ENCODE measurements at regions not wholly inside any gene's neighbourhood (a gene's known extent, or its start where the extent isn't known, plus 50 kb on each side); places are given as distances from the start of the nearest gene placed in this dataset.
"Not testable (repeated sequence)": the region's sequence is repeated elsewhere in the genome, so short reads cannot be mapped to it uniquely, and the experiment has no call there.

DNA sequence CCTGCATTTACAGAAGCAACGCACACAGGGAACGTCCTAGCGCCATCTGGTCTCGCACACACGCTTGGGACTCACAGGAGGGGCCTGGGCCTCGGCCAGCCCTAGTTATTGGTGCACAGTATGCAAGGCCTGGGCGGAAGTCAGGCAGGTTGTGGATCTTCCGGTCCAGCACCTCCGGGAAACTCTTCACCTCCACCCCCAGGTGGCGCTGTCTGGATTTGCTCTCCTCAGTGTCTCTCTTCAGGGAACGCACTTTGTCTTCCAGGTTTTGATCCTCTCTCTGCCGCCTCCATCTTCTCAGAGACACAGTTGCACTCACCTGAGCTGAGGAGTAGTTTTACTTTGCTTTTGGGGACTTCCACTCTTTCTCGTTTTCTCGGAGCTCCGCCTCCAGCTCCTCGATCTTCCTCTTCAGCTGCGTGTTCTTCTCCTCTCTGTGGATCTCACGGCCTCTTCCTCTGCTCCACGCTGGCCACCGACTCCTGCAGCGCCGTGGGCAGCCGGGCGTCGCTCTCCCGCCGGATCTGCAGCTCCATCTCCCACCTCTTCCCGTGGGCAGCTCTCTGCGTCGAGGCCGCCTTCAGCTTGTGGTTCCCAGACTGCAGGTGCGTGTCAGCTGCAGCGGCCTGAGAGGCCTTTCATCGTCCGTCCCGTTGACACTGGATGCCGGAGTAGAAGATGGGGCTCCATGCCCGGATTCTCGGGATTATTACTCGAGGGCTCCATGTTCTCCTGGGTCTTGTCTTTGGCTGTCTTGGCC, 933.8 kb downstream of the TMEM121 start:
- Histone ChIP-seq H3K4me3 (no peak overlapping the region), H3K27ac (no peak overlapping the region), H3K9me3 (no peaks in the 10 kb centered on the region), H3K27me3 (no peaks in the 10 kb centered on the region), H3K4me1 (no peaks in the 10 kb centered on the region), H3K36me3 (replicated peaks in 1 of 2; ENCODE audit: insufficient read depth in 1 of 2, low read depth in 2 of 2) (no peaks in the 10 kb centered on the region)
- DNase-seq (no peak), ATAC-seq (no peak)
- no peak for TF ChIP-seq POLR2A (IDR thresholded peaks at IDR 0.05)
- TF ChIP-seq, protein P1, sequence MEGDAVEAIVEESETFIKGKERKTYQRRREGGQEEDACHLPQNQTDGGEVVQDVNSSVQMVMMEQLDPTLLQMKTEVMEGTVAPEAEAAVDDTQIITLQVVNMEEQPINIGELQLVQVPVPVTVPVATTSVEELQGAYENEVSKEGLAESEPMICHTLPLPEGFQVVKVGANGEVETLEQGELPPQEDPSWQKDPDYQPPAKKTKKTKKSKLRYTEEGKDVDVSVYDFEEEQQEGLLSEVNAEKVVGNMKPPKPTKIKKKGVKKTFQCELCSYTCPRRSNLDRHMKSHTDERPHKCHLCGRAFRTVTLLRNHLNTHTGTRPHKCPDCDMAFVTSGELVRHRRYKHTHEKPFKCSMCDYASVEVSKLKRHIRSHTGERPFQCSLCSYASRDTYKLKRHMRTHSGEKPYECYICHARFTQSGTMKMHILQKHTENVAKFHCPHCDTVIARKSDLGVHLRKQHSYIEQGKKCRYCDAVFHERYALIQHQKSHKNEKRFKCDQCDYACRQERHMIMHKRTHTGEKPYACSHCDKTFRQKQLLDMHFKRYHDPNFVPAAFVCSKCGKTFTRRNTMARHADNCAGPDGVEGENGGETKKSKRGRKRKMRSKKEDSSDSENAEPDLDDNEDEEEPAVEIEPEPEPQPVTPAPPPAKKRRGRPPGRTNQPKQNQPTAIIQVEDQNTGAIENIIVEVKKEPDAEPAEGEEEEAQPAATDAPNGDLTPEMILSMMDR (IDR thresholded peaks at IDR 0.05), result no peak
- 74 to 81% methylated on average over 39 to 40 of the region's 40 CpGs for WGBS, 2 donors
- intact Hi-C loops (cut with DNase I), result no loop called here

DNA sequence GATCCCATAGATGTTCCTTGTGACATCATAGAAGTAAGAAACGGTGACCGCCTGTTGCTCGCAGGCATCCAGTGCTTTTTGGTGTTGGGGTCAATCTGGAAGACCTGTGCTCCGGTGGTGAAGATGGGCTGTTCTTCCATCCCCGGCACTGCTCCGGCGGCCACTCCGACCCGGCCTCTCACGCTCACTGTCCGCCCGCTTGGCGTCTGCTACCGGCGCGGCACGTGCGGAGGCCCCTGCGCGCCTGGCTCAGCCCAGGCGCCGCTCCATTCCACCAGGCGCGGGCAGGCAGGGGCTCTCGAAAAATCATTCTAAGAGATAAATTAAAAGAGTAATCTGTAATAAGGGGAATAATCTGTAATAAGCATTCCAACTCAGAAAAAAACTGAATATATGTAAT, 934.5 kb downstream of the TMEM121 start:
- Histone ChIP-seq H3K4me1 (no peaks in the 10 kb centered on the region), H3K27ac (no peak overlapping the region), H3K27me3 (no peaks in the 10 kb centered on the region), H3K4me3 (no peak overlapping the region), H3K36me3 (replicated peaks in 1 of 2; ENCODE audit: insufficient read depth in 1 of 2, low read depth in 2 of 2) (no peaks in the 10 kb centered on the region), H3K9me3 (no peaks in the 10 kb centered on the region)
- TF ChIP-seq POLR2A (IDR thresholded peaks at IDR 0.05), result no peak
- TF ChIP-seq, protein P1 (IDR thresholded peaks at IDR 0.05), result no peak
- ATAC-seq (no peak), DNase-seq (no peak)
- WGBS, 2 donors, result 73 to 89% methylated on average over 15 to 21 of the region's 25 CpGs
- intact Hi-C loops (cut with DNase I), result no loop called here

GRCh38 chr14:106466483-106466882, 940.1 kb downstream of the TMEM121 start:
- H3K27me3 ChIP-seq; intact Hi-C loops (cut with DNase I); H3K4me1 ChIP-seq; ATAC-seq; H3K36me3 ChIP-seq (replicated peaks in 1 of 2; ENCODE audit: insufficient read depth in 1 of 2, low read depth in 2 of 2); H3K4me3 ChIP-seq; H3K9me3 ChIP-seq; H3K27ac ChIP-seq: not testable (repeated sequence)
- peak in 1 of 4 donors; percentile 35 for DNase-seq
- 34 to 42% methylated on average over 4 of the region's 4 CpGs for WGBS, 2 donors

DNA sequence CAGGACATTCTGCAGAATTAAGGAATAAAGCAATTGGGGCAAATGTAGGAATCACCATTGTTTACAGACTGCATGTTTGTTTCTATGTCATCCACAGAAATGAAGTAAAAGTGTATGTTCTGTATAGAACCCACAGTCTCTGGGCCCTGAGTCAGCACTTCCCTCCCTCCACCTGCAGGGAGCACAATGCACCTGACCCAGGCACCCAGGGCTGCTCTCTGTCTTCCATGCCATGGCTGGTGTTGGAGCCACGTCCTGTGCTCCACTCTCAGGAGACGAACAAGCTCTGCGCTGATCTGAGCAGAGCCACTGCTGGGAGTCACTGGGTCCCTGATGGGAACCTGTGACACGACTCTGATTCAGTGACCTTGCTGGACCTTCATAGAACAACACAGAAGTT, 942.5 kb downstream of the TMEM121 start:
- H3K4me1 ChIP-seq; intact Hi-C loops (cut with DNase I); H3K27ac ChIP-seq; H3K4me3 ChIP-seq; ATAC-seq; H3K36me3 ChIP-seq (replicated peaks in 1 of 2; ENCODE audit: insufficient read depth in 1 of 2, low read depth in 2 of 2); DNase-seq; H3K9me3 ChIP-seq; H3K27me3 ChIP-seq: not testable (repeated sequence)
- 44 to 60% methylated on average over 1 to 4 of the region's 4 CpGs for WGBS, 2 donors

DNA sequence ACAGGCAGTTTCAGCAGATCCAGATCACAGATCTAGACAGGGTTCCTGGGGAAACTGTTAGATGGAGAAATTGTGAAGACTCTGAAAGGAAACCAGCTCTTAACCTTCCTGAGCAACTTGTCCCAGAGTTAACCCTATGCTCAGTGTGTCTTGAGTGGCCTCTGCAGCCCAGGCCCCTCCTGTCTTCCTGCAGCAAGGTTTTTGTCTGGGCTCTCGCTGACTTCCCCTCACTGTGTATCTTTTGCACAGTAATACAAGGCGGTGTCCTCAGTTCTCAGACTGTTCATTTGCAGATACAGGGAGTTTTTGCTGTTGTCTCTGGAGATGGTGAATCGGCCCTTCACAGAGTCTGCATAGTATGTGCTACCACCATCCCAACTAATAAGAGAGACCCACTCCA, 943.6 kb downstream of the TMEM121 start:
- H3K4me1 ChIP-seq; intact Hi-C loops (cut with DNase I); H3K27me3 ChIP-seq; H3K27ac ChIP-seq; DNase-seq; H3K36me3 ChIP-seq (replicated peaks in 1 of 2; ENCODE audit: insufficient read depth in 1 of 2, low read depth in 2 of 2); ATAC-seq; H3K4me3 ChIP-seq; H3K9me3 ChIP-seq: not testable (repeated sequence)
- 34 to 58% methylated on average over 3 of the region's 3 CpGs for WGBS, 2 donors

DNA sequence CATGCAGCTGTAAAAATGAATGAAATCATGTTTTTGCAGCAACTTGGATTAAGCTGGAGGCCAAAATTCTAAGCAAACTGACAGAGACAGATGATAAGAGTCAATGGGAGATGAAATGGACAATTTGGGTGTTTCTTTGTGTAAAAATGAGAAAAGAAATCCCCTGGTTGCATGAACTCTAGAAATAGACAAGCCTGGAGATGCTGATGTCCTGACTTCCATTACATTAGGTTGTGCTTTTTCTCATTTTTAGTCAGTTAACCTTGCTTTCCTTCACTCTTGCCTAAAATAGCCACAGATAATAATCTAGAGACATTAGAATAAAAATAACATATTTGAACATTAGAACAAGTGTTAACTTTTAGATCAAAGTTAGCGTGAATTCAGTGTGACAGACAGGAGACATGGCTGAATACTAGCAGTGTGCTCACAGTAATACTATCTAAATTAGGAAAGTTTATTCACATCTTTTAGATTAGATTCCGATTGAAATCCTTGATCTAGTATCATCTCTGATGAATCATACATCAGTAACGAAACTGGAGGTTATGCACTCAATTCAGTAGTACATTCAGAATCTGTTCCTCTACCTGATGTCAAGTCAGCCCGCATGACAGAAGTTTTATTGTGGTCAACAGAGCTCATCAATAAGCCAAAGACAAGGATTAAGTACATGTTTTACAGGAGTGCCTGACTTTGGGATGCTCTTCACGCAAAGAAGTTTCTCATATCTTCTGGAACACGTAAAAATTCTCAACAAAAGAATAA, 948.1 kb downstream of the TMEM121 start:
- H3K36me3 ChIP-seq (replicated peaks in 1 of 2; ENCODE audit: insufficient read depth in 1 of 2, low read depth in 2 of 2); H3K27ac ChIP-seq; ATAC-seq; H3K4me1 ChIP-seq; H3K27me3 ChIP-seq; H3K4me3 ChIP-seq; intact Hi-C loops (cut with DNase I); H3K9me3 ChIP-seq; DNase-seq: not testable (repeated sequence)
- 35 to 50% methylated on average over 6 of the region's 6 CpGs for WGBS, 2 donors

GRCh38 chr14:106475214-106475613, 948.8 kb downstream of the TMEM121 start:
- DNase-seq; ATAC-seq; H3K9me3 ChIP-seq; intact Hi-C loops (cut with DNase I); H3K27me3 ChIP-seq; H3K4me1 ChIP-seq; H3K27ac ChIP-seq; H3K4me3 ChIP-seq; H3K36me3 ChIP-seq (replicated peaks in 1 of 2; ENCODE audit: insufficient read depth in 1 of 2, low read depth in 2 of 2): not testable (repeated sequence)
- 58 to 61% methylated on average over 3 of the region's 3 CpGs for WGBS, 2 donors

DNA sequence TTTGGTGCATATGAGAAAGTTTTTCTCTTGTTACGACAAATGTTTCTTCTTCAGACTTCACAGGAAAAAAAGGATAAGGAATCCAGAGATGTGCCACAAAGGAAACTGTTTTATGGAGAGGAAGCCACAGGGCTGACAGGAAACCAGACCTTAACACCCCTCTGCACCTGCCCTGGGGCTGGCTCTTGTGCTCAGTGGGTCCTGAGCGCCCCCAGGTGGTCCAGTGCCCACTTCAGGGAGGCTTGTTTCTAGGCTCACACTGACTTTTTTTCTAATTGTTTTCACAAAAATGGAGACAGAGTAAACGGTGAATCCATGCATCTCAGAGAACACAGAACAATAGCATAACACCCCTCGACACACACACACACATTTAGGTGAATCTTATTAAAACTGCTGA, 951.2 kb downstream of the TMEM121 start:
- WGBS, 2 donors, result no CpG with 5 or more reads among the region's 4 CpGs
- H3K4me1 ChIP-seq; ATAC-seq; H3K27me3 ChIP-seq; H3K27ac ChIP-seq; H3K36me3 ChIP-seq (replicated peaks in 1 of 2; ENCODE audit: insufficient read depth in 1 of 2, low read depth in 2 of 2); H3K9me3 ChIP-seq; DNase-seq; intact Hi-C loops (cut with DNase I); H3K4me3 ChIP-seq: not testable (repeated sequence)

DNA sequence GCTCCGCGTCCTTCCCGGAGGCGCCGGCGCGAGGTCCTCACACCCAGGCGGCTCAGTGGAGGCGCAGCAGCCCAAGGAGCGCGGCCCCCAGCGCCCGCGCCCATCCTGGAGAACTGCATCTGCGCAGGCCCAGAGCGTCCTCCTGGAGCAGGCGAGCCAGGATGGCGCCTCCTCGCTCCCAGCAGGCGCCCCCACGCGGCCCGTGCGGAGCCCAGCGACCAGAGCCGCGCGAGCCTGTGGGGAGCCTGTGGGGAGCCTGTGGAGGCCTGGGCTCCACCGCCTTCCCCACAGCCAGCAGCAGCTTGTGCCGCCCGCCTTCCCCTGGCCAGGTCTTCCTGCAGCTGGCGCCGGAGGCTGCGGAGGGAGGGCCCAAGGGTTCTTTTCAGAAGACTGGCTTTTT, 953.9 kb downstream of the TMEM121 start:
- DNase-seq; H3K4me3 ChIP-seq; H3K9me3 ChIP-seq; intact Hi-C loops (cut with DNase I); H3K27me3 ChIP-seq; H3K36me3 ChIP-seq (replicated peaks in 1 of 2; ENCODE audit: insufficient read depth in 1 of 2, low read depth in 2 of 2); H3K27ac ChIP-seq; ATAC-seq; H3K4me1 ChIP-seq: not testable (repeated sequence)
- WGBS, 2 donors, result no CpG with 5 or more reads among the region's 34 CpGs

GRCh38 chr14:106482213-106482612, 955.8 kb downstream of the TMEM121 start:
- H3K4me1 ChIP-seq; H3K27ac ChIP-seq; H3K36me3 ChIP-seq (replicated peaks in 1 of 2; ENCODE audit: insufficient read depth in 1 of 2, low read depth in 2 of 2); DNase-seq; H3K4me3 ChIP-seq; ATAC-seq; intact Hi-C loops (cut with DNase I); H3K27me3 ChIP-seq; H3K9me3 ChIP-seq: not testable (repeated sequence)
- 80% methylated on average over 1 of the region's 45 CpGs; no CpG with 5 or more reads in 1 of the 2 donors for WGBS, 2 donors

Data from body of pancreas (tissue), 4 donors.